COLO668 (cell line): ENCODE measurements at regions not wholly inside any gene's neighbourhood (a gene's known extent, or its start where the extent isn't known, plus 50 kb on each side); places are given as distances from the start of the nearest gene placed in this dataset.

Experiments used
- DNase-seq: peaks from one replicate; lab custom pipeline; 2025; ENCODE audit not compliant: unreplicated experiment; lab: John Stamatoyannopoulos, UW

DNA sequence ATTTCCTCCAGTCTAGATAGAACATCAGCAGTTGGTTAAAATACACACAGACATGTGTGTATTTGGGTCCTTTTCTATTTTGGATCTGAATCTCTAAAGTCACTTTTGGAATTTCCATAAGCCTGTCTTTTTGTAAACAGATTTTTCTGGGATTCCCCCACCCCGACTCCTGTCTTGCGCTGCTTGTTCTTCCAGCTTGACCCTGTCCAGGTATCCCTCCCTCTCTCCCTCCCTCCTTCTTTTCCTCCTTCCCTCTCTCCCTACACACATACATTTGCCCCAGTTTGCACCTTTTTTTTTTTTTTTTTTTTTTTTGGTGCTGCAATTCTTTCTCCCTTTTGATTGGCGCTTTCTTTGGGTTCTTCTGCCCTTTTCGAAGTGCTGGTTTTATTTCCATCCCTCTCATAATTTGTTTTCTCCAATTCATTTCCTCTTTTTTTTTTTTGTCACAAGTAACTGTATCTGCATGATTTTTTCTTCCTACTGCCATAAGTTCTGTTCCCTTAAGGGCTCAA is 114.8 kb upstream of the SERTAD2 start:
- no peak for DNase-seq

DNA sequence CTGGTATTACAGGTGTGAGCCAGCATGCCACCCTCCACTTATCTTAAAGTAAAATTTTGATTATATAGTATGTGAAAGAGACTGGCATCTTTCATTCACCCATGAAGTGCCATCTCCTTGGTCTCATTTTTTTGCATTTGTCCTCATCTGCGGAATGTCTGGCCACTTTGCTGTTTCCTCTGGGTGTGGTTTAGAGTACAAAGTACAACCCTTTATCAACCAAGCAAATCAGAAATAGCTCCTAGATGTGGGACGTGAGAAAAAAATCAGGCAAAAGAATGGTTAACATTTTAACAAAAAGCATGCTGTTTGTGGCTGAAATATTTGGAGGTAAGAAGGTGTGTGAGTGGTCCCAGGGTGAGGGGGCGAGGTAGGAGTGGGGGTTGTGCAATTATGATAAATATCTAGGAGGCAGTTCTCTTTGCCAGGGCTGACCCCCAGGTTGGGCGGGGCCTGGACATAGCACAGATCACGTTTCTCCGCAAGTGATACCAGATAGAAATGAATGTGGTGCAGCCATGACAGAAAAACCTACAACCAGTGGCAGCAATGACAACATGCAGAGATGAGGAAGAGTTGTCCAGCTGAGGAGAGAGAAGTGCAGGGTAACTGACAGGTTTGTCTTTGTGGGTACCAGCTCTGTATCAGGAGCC is 115.8 kb upstream of the SERTAD2 start:
- no peak for DNase-seq

DNA sequence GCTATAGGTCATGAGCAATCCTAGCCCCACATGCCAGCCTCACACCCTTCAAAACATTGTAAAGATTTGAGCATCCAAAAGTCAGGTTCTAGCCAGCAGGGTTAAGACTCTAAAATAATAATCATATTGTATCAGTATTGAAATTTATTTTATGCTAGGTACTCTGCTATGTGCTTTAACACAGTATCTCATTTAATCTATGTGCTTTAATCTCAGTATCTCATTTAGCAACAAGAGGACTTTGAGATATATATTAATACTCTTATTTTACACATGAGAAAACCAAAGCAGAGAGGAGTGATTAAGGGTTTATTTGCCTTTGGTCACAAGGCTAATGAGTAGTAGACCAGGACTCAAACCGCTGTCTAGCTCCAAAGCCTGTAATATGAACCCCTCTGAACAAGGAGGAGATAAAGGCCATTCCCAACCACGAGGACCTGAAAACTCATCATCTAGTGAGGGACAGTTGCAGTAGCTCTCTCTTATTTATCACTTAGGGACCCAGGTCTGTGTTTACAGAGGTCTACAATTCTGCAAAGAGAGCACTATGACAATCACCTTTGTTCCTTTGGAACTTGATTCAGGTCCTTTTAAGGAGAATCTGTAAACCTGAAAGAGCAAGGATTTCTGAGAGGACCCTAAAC is 116.5 kb upstream of the SERTAD2 start:
- DNase-seq: no peak

DNA sequence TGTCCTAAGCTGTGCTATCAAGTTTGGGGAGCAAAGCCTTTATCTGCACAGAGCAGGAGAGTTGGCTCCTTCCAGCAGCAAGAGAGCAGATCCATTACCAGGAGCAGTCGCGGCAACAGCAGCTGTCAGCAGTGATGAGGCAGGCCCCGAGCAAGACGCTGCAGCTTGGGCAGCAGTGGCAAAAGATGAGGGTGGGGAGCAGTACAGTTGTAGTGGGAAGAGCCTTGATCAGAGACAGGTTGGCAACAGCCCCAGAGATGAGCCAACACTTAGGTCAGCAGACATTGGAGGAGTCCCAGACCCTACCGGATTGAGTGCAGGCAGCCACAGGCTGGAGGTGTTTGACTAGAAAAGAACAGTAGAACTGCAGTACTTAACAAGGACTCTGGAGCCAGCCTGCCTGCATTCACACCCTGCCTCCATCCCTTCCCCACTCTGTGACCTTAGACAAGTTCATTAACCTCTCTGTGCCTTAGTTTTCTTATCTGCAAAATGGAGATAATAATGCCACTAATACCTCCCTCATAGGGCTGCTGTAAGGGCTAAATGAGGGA is 117.1 kb upstream of the SERTAD2 start:
- no peak for DNase-seq

DNA sequence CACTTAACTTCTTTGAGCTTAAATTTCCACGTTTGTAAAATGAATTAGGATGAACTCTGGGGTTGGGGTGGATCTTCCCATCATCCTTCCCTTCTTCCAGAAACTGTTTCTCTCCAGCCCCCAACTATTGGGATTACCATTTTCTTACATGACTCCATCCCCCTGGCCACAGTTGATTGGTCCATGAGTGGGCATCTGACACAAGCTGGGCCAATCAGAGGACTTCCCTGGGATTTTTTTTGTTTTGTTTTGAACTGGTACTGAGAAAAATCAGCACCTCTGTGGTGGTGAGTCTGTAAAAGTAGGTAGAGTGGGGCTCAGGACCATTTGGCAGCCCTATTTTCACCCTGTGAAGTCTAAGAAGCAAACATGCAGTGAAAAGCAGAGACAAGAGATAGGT is 118.0 kb upstream of the SERTAD2 start:
- no peak for DNase-seq

DNA sequence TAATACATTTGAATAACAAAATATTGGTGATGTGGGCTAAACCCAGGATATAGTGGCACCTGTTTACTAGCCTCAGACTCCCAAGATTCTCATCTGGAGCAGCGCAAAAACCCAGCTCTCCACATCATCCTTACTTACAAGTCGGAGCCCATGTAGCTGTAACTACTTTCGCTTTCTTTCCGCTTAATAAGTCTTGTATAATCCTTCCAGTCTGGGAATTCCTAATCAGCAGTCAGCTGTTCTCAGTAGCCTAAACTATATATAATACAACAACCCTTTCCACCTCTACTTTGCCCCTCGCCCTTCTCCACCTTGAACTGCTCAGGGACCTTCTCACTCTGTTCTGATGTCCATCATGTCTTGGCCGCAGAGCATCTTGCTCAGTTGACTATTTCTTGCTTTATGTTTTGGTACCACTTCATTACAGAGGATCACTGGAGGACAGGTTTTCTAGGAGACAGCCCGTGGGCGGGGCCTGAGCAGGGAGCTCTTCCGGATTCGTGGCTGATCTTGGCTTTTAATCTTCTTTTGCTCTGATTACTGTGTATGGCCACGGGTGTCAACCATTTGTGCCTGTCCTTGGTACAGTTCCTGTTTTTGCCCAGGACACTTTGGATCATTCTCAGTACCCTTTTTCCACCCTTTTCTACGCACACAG is 119.9 kb upstream of the SERTAD2 start:
- no peak for DNase-seq

DNA sequence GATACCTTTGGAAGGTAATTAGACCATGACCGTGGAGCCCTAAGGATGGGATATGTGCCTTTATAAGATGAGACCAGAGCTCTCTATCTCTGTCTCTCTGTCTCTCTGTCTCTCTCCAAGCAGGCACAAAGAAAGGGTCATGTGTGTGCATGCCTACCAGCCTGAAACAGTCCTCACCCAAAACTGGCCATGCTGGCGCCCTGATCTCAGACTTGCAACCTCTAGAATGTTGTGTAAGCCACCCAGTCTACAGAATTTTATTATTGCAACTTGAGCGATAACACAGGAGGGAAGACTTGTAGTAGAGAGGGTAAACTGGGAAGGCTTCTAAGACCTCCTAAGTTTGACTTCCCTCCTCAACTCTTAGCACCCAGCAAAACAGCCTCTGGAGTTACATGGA is 124.1 kb upstream of the SERTAD2 start:
- DNase-seq: no peak

DNA sequence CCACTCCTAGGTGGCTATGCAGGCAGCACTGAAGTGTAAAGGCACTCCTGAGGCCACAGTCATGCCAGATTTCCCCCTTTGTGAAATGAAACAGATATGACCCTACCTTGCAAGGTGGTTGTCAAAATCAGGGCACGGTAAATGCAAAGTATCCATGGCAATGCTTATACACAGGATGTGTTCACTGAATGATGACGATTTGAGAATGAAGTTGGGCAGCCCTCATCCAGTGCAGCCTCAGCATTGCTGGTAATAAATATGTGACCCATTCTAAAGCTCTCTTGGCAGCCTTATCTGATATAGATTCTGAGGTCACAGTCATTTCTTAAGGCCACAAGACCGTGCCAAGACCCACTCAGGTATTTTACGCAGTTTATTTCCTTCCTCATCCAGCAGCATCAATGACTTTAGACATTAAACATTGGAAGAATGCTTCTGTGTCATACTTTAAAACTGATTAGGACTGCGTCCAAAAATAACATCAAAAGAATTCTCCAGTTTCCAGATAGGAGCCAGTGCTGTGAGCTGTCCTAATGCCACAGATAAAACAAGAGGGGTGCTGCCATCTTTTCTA is 125.5 kb upstream of the SERTAD2 start:
- no peak for DNase-seq

DNA sequence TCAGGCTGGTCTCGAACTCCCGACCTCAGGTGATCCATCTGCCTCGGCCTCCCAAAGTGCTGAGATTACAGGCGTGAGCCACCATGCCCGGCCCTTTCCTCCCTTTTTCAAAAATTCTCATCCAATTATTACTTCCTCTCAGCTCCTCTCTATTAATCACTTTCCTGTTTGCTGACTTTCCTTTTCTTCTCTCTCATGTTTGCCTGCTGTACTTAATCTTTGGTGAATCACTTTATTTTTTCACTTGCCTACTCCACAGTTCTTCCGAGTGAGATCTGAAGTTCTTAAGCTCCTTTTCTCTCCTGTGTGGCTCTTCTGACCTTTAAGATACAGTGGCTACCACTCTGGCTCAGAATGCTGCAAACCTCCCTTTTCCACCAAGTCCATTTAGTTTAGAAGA is 126.3 kb upstream of the SERTAD2 start:
- no peak for DNase-seq

DNA sequence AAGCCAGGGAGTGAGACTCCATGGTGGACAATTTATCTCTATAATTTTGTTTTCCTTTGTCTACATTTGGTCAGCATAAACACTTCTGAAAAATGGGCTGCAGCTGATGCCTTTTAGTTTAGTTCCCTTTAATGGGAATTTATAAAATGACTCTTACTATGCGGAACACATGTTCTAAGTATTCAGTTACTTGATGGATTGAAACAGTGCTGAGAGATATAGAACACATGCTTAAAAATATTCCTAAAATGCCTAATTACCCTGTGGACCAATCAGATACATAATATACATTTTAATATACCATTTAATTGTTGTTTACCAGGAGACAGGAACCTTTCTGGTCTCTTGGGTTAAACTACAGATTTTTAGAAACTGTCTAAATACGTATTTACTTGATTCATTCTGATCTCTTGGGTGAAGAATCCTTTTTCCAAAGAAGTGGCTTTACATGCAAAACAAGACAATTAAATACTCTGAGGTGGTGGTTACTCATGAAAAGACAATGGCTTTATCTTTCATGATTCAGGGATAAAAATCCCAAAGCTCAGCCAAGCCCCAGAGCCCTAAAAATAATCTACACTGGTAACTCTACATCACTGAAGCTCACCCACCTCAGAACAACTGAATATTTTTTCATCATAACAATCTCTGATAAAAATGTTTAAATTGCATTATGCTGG is 128.1 kb upstream of the SERTAD2 start:
- no peak for DNase-seq

DNA sequence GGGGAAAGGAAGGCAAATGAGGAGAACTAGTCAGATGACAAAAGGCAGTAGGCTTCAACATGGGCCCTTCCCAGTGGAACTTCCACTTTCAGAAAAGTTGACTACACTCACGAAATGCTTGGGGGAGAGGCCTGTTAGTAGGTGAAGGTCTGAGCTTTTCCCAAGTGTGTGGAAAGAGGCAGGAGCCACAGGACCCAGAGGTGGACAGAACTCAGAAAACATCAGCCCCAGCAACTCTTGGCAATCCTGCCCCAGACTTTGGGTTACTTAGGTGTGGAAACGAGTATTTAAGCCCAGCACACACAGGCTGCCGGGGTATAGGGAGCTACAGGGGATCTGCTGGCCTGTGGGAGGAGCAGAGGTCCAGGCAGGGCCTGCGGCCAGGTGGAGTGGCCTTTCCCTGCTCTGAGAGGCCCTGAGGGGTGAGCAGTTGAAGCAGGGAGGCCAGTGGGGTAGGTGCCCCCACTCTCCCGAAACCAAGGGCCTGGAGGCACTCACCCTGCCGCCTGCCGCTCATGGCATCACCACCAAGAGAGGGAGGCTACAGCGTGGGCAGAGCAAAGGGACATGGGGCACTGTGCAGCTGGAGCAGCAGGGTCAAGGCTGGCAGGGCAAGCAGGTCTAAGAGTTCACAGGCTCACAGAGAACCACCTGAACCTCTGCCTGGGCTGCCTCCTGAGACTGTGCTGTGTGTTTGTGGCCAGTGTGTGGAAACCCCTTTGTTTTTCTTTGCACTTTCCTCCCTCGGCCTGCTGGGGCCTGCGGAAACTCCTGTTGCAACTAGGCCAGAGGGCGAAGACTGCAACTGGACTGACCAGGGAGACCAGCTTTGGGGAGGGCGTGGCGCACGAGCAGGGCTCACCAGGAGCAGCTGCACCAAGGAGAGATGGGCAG is 130.7 kb upstream of the SERTAD2 start:
- no peak for DNase-seq

DNA sequence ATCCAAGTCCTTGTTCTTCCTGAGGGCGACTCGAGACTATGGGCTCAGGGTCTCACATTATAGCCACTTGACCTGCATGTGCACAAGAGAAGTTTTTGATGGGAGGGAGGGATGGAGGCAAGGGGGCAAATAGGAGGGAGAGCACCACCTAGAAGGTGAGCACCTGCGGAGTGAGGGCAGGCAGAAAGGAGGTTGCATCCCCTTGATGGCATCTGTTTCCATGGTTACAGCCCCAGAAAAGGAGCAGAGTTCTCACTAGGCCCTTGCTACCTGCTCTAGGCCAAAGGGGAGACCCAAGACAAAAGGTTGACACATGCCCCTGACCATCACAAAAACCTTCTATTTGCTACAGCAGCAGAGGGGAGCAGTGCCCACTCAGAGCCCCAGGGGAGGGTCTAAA is 131.5 kb upstream of the SERTAD2 start:
- no peak for DNase-seq

DNA sequence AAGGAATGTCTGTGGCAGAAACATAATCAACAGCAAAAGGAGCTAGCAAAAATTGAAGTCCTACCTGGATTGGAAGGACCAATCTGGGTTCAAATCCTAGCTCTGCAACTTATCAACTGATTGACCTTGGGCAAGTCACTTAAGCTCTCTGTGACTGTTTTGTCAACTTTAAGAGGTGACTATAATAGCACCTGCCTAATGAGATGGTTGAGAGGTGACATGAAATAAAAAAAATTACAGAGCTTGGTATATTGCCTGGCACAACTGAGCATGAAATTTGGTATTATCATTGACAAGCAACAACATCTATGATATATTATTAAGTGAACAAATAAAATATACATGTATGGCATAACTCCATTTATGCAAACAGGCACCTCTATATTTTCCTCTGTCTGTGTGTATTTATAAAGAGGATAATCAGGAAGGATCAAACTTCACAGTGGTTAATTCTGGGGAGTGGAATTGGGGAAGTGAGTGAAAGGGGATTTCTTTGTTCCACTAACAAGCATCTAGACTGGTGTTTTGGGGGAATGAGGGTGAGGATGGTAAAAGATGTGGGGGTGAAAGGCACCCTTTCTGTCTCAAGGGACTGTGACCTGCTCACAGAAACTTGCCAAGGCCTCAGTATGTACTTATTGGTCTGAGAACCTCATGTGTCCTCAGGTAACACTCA is 132.8 kb upstream of the SERTAD2 start:
- DNase-seq: no peak

DNA sequence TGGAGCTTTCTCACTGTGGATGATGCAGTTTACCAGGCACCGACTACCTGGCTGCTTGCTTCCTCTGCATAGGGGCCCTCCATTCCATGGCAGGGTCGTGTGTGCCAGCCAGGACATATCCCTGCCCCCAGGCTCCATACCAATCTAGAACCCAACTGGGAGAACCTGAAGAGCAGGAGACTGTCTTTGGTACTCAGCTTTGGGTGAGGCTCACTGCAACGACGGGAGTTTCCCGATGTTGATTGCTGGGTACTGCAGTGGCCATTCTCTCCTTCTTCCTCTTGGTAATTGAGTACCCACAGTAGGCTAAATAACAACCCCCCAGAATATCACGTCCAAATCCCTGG is 133.3 kb upstream of the SERTAD2 start:
- no peak for DNase-seq

DNA sequence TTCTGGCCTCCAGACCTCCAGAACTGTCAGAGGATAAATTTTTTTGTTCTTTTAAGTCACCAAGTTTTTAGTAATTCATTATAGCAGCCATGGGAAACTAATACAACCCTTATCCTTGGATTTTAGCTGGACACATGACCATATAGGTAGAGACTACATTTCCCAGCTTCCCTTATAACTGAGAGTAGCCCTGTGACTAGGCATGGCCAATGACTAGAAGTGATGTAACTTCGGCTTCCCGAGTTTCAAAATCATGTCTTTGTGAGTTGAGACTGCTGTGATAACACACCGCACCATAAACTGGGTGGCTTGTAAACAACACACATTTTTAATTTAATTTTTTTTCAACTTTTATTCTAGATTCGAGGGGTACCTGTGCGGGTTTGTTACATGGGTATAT is 134.0 kb upstream of the SERTAD2 start:
- no peak for DNase-seq

DNA sequence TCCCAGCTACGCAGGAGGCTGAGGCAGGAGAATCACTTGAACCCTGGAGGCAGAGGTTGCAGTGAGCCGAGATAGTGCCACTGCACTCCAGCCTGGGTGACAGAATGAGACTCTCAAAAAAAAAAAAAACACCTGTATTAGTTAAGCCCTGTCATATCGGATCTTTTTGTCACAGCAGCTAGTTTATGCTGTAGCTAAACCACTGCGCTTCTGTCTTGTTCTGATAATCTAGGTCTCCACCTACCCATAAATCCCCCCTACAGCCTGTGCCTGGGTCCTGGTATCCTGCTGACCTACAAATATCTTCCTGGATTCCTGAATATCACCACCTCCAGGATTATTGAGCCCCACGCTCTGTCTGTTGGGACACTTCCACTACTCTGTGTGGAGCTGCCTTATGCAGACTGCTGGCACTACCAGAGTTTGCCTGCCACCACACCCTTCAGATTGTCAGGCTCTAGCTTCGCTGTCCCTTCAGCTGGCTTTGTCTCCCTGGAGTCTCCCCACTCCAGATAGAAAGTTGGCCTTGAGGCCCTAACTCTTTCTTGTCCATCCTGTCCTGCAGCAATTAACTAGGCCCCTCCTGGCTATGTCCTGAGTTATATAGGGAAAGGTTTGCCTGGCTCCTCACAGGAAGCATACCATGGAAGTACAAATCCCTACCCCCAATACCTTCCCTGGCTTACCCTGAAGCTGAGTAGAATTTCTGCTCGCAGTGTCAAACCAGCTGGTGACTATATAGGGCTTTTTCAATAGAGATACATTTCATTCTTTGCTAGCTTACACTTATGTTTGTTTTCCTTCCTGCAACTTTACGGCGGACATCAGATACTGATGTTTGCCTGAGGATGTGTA is 136.0 kb upstream of the SERTAD2 start:
- DNase-seq: no peak

DNA sequence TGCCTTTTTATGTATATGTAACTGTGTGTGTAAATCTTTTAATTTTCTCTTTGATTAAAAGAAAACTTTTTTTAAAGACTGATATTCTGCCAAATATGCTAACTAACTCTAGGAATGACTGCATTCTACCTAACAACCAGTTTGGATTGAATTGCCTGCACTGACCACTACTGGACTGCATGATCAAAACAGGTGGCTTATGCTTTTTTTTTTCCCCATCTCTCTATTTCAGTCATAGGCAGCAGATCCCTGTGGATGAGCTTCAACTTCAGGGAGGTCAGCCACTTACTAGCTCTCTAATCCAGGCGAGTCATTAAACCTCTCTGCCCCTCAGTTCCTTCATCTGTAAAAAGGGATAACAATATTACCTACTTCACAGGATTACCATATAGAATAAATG is 138.6 kb upstream of the SERTAD2 start:
- no peak for DNase-seq

DNA sequence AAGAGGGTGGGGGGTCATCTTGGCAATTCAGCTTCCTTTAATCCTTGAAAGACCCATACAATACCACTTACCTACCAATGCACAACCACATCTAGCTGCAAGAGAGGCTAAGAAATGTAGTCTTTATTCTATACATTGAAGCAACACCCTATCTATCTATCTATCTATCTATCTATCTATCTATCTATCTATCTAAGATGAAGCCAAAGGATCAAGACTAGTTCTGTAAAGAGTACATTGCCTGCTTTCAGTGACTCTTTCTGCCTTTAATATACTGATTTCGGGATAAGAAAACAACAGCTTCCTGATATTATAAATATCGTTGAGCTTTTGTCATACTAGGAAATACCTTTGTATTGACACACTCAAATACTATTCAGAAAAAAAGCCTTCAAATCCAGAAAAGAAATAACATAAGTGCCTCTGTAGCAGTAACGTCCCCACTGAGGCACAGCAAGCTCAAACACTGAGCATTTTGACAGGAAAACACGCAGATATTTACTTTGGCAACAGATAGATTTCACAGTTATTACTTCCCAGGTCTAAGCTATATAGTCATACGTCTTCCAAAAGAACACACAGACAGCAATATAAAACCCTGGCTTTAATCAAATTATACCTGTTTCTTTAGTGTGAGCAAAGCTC is 139.4 kb upstream of the SERTAD2 start:
- DNase-seq: no peak
